A673 (cell line): ENCODE measurements at regions not wholly inside any gene's neighbourhood (a gene's known extent, or its start where the extent isn't known, plus 50 kb on each side); places are given as distances from the start of the nearest gene placed in this dataset.

Source experiments
- BruUV-seq: library from RNA; stranded (reverse); fragments of 400-500 nt; replicated peaks from 2 replicates; lab custom pipeline; 2021; lab: Mats Ljungman, UMichigan
- CTCF ChIA-PET: fragments of 300-600 bp; sonication (Branson Sonifier 250); formaldehyde crosslinking; loops from one replicate; lab custom pipeline; 2022; ENCODE audit warnings: antibody characterized with exemption; lab: Charles Lee
- POLR2A ChIA-PET: fragments of 300-600 bp; sonication (Branson Sonifier 250); formaldehyde crosslinking; loops from one replicate; lab custom pipeline; 2022; ENCODE audit warnings: antibody characterized with exemption; ENCODE audit not compliant: low non-redundant PET; lab: Charles Lee
- DNase-seq: peaks from one replicate; pipeline ENCODE4 v3.0.0-alpha.2; 2015; ENCODE audit warnings: low spot score
- H3K27ac ChIP-seq: fragments of 200-600 bp; sonication (generic); 2 replicates; pipeline ENCODE4 v1.5.1; 2016; ENCODE audit warnings: mixed run types, low read depth, mild to moderate bottlenecking, mixed read lengths, antibody characterized with exemption, low read length; ENCODE audit not compliant: poor library complexity, severe bottlenecking
- H3K27me3 ChIP-seq: fragments of 200-600 bp; sonication (generic); replicated peaks from 2 replicates; pipeline ENCODE4 v1.6.1; 2017; ENCODE audit warnings: mixed run types, low read depth, mild to moderate bottlenecking, mixed read lengths, antibody characterized with exemption, low read length; ENCODE audit not compliant: insufficient read depth, poor library complexity
- H3K36me3 ChIP-seq: fragments of 200-600 bp; sonication (generic); 2 replicates; pipeline ENCODE4 v1.6.1; 2016; ENCODE audit warnings: mixed run types, mild to moderate bottlenecking, mixed read lengths, antibody characterized with exemption, low read length; ENCODE audit not compliant: insufficient read depth, poor library complexity, severe bottlenecking
- H3K4me1 ChIP-seq: fragments of 200-600 bp; sonication (generic); 2 replicates; pipeline ENCODE4 v1.6.1; 2017; ENCODE audit warnings: mixed run types, mild to moderate bottlenecking, mixed read lengths, antibody characterized with exemption, low read length; ENCODE audit not compliant: insufficient read depth, poor library complexity, severe bottlenecking
- H3K4me3 ChIP-seq: fragments of 200-600 bp; sonication (generic); 2 replicates; pipeline ENCODE4 v1.5.1; 2016; ENCODE audit warnings: low read depth, mixed run types, mild to moderate bottlenecking, mixed read lengths, low read length; ENCODE audit not compliant: poor library complexity, severe bottlenecking
- H3K9me3 ChIP-seq: fragments of 200-600 bp; sonication (generic); 2 replicates; pipeline ENCODE4 v1.6.1; 2016; ENCODE audit warnings: mixed run types, low read depth, mild to moderate bottlenecking, mixed read lengths, antibody characterized with exemption, low read length; ENCODE audit not compliant: poor library complexity, severe bottlenecking
- CTCF ChIP-seq: fragments of 300-800, 200-600 bp; sonication (generic); conservative IDR thresholded peaks from 2 replicates; pipeline ENCODE4 v1.5.1; 2017; ENCODE audit warnings: low read depth, mild to moderate bottlenecking, antibody characterized with exemption, low read length, moderate library complexity, mixed read lengths
- EZH2 ChIP-seq: fragments of 200-600 bp; sonication (generic); IDR thresholded peaks from 2 replicates; pipeline ENCODE4 v1.6.1; 2017; ENCODE audit warnings: borderline replicate concordance, low read depth, mild to moderate bottlenecking, mixed read lengths, antibody characterized with exemption, low read length; ENCODE audit not compliant: poor library complexity, severe bottlenecking
- intact Hi-C: fragments of 100-400 bp; cut with micrococcal nuclease; formaldehyde crosslinking; loops from one replicate; pipeline ENCODE4 v1.10.0; 2022; ENCODE audit not compliant: unreplicated experiment

- TF ChIP-seq EZH2 (no peak), CTCF (no peak)
- CTCF ChIA-PET = no interaction called here
- Histone ChIP-seq H3K27ac (no peak overlapping the region), H3K4me1 (no peaks in the 10 kb centered on the region), H3K4me3 (no peak overlapping the region), H3K27me3 (peaks cover 14% of the 10 kb centered on the region), H3K9me3 (no peaks in the 10 kb centered on the region), H3K36me3 (no peaks in the 10 kb centered on the region)
- no peak for DNase-seq
- POLR2A ChIA-PET = no interaction called here
- intact Hi-C loops = no loop called here
- no TSS peak for BruUV-seq
These were observed 81.2 kb downstream of the RASSF10 start for GRCh38 chr11:13090228-13090708.

- no TSS peak for BruUV-seq
- H3K27ac ChIP-seq = no peak overlapping the region
- intact Hi-C loops = no loop called here
- ChIA-PET POLR2A (no interaction called here), CTCF (no interaction called here)
- H3K9me3 ChIP-seq = no peaks in the 10 kb centered on the region
- TF ChIP-seq CTCF = no peak
- TF ChIP-seq EZH2 = no peak
- no peak overlapping the region for H3K4me3 ChIP-seq
- peaks cover 8% of the 10 kb centered on the region for H3K27me3 ChIP-seq
- H3K36me3 ChIP-seq = no peaks in the 10 kb centered on the region
- no peaks in the 10 kb centered on the region for H3K4me1 ChIP-seq
- DNase-seq = no peak
These were observed 82.3 kb downstream of the RASSF10 start for GRCh38 chr11:13091373-13091772.

- CTCF ChIA-PET = no interaction called here
- H3K36me3 ChIP-seq = no peaks in the 10 kb centered on the region
- no peak for DNase-seq
- peaks cover 8% of the 10 kb centered on the region for H3K27me3 ChIP-seq
- intact Hi-C loops = no loop called here
- H3K9me3 ChIP-seq = no peaks in the 10 kb centered on the region
- TF ChIP-seq EZH2 = no peak
- no peak for TF ChIP-seq CTCF
- BruUV-seq = no TSS peak
- H3K4me3 ChIP-seq = no peak overlapping the region
- no peak overlapping the region for H3K27ac ChIP-seq
- no peaks in the 10 kb centered on the region for H3K4me1 ChIP-seq
- POLR2A ChIA-PET = no interaction called here
These were observed 82.7 kb downstream of the RASSF10 start for GRCh38 chr11:13091804-13092203.
